B cell (primary cell): ENCODE measurements at regions not wholly inside any gene's neighbourhood (a gene's known extent, or its start where the extent isn't known, plus 50 kb on each side); places are given as distances from the start of the nearest gene placed in this dataset.

ENCODE experiments used
- ATAC-seq: fragments of 200-7000 bp; cut with Tn5 transposase; one replicate; pipeline ENCODE4 v1.10.0; 2021; ENCODE audit warnings: low read depth, mild to moderate bottlenecking, moderate number of reproducible peaks, moderate library complexity
- CTCF ChIA-PET: fragments of 350-600 bp; sonication (Branson Sonifier 250); formaldehyde crosslinking; loops from one replicate; lab custom pipeline; 2021; ENCODE audit warnings: antibody characterized with exemption, inconsistent platforms; lab: Charles Lee
- POLR2A ChIA-PET: fragments of 350-600 bp; sonication (Branson Sonifier 250); formaldehyde crosslinking; loops from one replicate; lab custom pipeline; 2021; ENCODE audit warnings: antibody characterized with exemption; lab: Charles Lee
- DNase-seq: peaks from one replicate; pipeline ENCODE4 v3.0.0; 2013
- H2AFZ ChIP-seq: 2 replicates; pipeline ENCODE4 v1.6.1; 2012; ENCODE audit warnings: mild to moderate bottlenecking, low read depth, low read length; ENCODE audit not compliant: insufficient read depth, poor library complexity, severe bottlenecking
- H3K27ac ChIP-seq, 2 donors: 1 replicate in 1 of 2; 2 replicates in 1 of 2; pipeline ENCODE4 v1.5.1; 2012 to 2013; ENCODE audit warnings: low read length in 2 of 2, mild to moderate bottlenecking in 2 of 2, moderate library complexity in 1 of 2
- H3K27me3 ChIP-seq, 4 experiments: fragments of 200-600 bp in 1 of 4; sonication (generic) in 1 of 4; replicated peaks in 1 of 4; 1 replicate in 2 of 4; 2 replicates in 2 of 4; pipeline versions ENCODE4 v1.6.1 to v1.7.0; 2013 to 2016; ENCODE audit warnings: low read length in 3 of 4, mild to moderate bottlenecking in 2 of 4, mixed read lengths in 1 of 4, moderate library complexity in 1 of 4; ENCODE audit not compliant: insufficient read depth in 4 of 4, control insufficient read depth in 3 of 4; ENCODE audit errors: control extremely low read depth in 1 of 4
- H3K36me3 ChIP-seq, 2 experiments: replicated peaks in 1 of 2; 1 replicate in 1 of 2; 2 replicates in 1 of 2; pipeline versions ENCODE4 v1.6.1 to v1.7.1; 2013; ENCODE audit warnings: low read length in 1 of 2; ENCODE audit not compliant: insufficient read depth in 2 of 2, control insufficient read depth in 1 of 2; ENCODE audit errors: control extremely low read depth in 1 of 2, extremely low read depth in 1 of 2
- H3K4me1 ChIP-seq, 2 donors: fragments of 200-600 bp in 1 of 2; sonication (generic) in 1 of 2; 1 replicate in 1 of 2; 2 replicates in 1 of 2; pipeline versions ENCODE4 v1.5.1 to v1.6.1; 2013 to 2017; ENCODE audit warnings: low read length in 2 of 2; ENCODE audit not compliant: control insufficient read depth in 2 of 2, insufficient read depth in 2 of 2
- H3K4me2 ChIP-seq: replicated peaks from 2 replicates; pipeline ENCODE3; 2012; ENCODE audit warnings: mild to moderate bottlenecking, low read depth, low read length; ENCODE audit not compliant: poor library complexity, severe bottlenecking
- H3K4me3 ChIP-seq, 5 experiments: fragments of 200-600 bp in 1 of 5; sonication (generic) in 1 of 5; 1 replicate in 3 of 5; 2 replicates in 2 of 5; pipeline versions ENCODE4 v1.5.1 to v1.7.0; 2011 to 2016; ENCODE audit warnings: low read length in 4 of 5, mild to moderate bottlenecking in 4 of 5, low read depth in 2 of 5, control low read depth in 1 of 5, moderate library complexity in 1 of 5; ENCODE audit not compliant: insufficient read depth in 1 of 5; ENCODE audit errors: control extremely low read depth in 1 of 5, extremely low read depth in 1 of 5
- H3K79me2 ChIP-seq: fragments of 200-600 bp; sonication (generic); one replicate; pipeline ENCODE4 v1.6.0; 2016; ENCODE audit warnings: low read length; ENCODE audit not compliant: control insufficient read depth, insufficient read depth
- H3K9ac ChIP-seq: fragments of 200-600 bp; sonication (generic); 2 replicates; pipeline ENCODE4 v1.6.1; 2017; ENCODE audit warnings: mild to moderate bottlenecking, low read length, moderate library complexity
- H3K9me3 ChIP-seq, 3 donors: one replicate each; pipeline versions ENCODE4 v1.6.1 to v1.7.1; 2013; ENCODE audit warnings: low read length in 2 of 3; ENCODE audit not compliant: control insufficient read depth in 2 of 3, insufficient read depth in 1 of 3; ENCODE audit errors: control extremely low read depth in 1 of 3
- H4K20me1 ChIP-seq: 2 replicates; pipeline ENCODE4 v1.6.0; 2012; ENCODE audit warnings: mild to moderate bottlenecking, low read length; ENCODE audit not compliant: insufficient read depth, control insufficient read depth, poor library complexity, severe bottlenecking
- H3K27ac Mint-ChIP-seq: one replicate; pipeline ENCODE4 v1.8.0; 2021; ENCODE audit warnings: mixed read lengths
- H3K27me3 Mint-ChIP-seq: one replicate; pipeline ENCODE4 v1.8.0; 2021; ENCODE audit warnings: mixed read lengths
- H3K4me1 Mint-ChIP-seq: one replicate; pipeline ENCODE4 v1.8.0; 2021; ENCODE audit warnings: mixed read lengths
- H3K4me3 Mint-ChIP-seq: one replicate; pipeline ENCODE4 v1.8.0; 2021; ENCODE audit warnings: mixed read lengths
- H3K9me3 Mint-ChIP-seq: one replicate; pipeline ENCODE4 v1.8.0; 2022; ENCODE audit warnings: mixed read lengths; ENCODE audit not compliant: insufficient read depth
- EZH2 ChIP-seq: IDR thresholded peaks from 2 replicates; pipeline ENCODE4 v1.6.1; 2012; ENCODE audit warnings: borderline replicate concordance, low read depth, mild to moderate bottlenecking, moderate library complexity, low read length; ENCODE audit not compliant: insufficient read depth, poor library complexity, severe bottlenecking
- WGBS: methylation state at CpG from one replicate; pipeline ENCODE4 v1.1.5; 2013; ENCODE audit warnings: missing lambda C conversion rate; ENCODE audit not compliant: insufficient coverage; 5-methylcytosine and 5-hydroxymethylcytosine counted together
- intact Hi-C: fragments of 100-400 bp; cut with micrococcal nuclease; formaldehyde crosslinking; loops from one replicate; pipeline ENCODE4 v1.10.0; 2022
- TF ChIP-seq, protein P1 (sequence below): fragments of 200-600 bp; IDR thresholded peaks from one replicate; pipeline ENCODE4 v1.8.0; 2022; ENCODE audit warnings: antibody characterized with exemption, mild to moderate bottlenecking

DNA sequence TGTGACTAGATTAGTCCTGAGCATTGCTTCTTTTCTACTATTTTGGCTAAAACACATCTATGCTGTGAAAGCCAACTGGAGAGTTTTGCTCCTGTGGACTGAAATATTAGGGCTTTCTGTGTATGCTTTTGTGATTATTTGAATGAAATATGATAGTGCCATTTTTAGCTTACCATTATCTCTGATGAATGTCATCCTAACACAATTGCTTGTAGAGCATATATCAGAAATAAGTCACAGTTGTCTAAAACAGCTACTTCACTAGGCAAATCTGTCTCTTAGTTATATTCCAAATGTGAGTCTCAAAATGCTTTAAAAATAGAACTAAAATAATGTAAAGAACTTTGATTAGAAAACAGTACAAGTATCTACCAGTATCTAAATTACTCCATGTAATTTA, 401.4 kb upstream of the PTCHD4 start:
- Mint-ChIP-seq H3K9me3 (no peaks in the 10 kb centered on the region), H3K27ac (no peak overlapping the region), H3K4me1 (no peaks in the 10 kb centered on the region), H3K27me3 (no peaks in the 10 kb centered on the region), H3K4me3 (no peak overlapping the region)
- H3K27ac ChIP-seq, result no peak overlapping the region
- no peaks in the 10 kb centered on the region for H3K79me2 ChIP-seq
- H3K4me2 ChIP-seq, result no peak overlapping the region
- ChIA-PET POLR2A (no interaction called here), CTCF (no interaction called here)
- ATAC-seq (no peak), DNase-seq (no peak)
- H3K4me1 ChIP-seq, result no peaks in the 10 kb centered on the region
- H4K20me1 ChIP-seq, result no peaks in the 10 kb centered on the region
- no peaks in the 10 kb centered on the region for H3K9me3 ChIP-seq
- H3K4me3 ChIP-seq, result no peak overlapping the region
- intact Hi-C loops, result no loop called here
- no peaks in the 10 kb centered on the region for H3K36me3 ChIP-seq
- H3K27me3 ChIP-seq, result no peaks in the 10 kb centered on the region
- TF ChIP-seq, protein P1, sequence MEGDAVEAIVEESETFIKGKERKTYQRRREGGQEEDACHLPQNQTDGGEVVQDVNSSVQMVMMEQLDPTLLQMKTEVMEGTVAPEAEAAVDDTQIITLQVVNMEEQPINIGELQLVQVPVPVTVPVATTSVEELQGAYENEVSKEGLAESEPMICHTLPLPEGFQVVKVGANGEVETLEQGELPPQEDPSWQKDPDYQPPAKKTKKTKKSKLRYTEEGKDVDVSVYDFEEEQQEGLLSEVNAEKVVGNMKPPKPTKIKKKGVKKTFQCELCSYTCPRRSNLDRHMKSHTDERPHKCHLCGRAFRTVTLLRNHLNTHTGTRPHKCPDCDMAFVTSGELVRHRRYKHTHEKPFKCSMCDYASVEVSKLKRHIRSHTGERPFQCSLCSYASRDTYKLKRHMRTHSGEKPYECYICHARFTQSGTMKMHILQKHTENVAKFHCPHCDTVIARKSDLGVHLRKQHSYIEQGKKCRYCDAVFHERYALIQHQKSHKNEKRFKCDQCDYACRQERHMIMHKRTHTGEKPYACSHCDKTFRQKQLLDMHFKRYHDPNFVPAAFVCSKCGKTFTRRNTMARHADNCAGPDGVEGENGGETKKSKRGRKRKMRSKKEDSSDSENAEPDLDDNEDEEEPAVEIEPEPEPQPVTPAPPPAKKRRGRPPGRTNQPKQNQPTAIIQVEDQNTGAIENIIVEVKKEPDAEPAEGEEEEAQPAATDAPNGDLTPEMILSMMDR, result no peak
- no peak for TF ChIP-seq EZH2
- no peak overlapping the region for H2AFZ ChIP-seq
- no peak overlapping the region for H3K9ac ChIP-seq

DNA sequence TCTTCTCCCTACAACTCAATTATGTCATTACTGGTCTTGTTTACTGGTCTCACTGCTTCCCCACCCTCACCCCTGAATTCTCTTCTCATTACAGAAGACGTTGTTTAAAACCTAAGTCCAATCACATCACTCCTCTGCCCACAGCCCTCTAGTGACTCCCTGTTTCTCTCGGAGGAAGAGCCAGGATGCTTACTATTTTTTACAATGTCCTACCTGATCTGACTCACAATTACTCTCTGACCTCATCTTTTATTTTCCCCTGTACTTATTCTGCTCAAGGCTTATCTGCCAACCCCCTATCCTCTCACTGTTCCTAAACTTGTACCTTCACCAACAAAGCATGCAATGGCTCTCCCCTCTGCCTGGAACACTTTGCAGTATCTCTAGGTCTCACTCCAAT, 400.4 kb upstream of the PTCHD4 start:
- H3K36me3 ChIP-seq, result no peaks in the 10 kb centered on the region
- TF ChIP-seq, protein P1, result no peak
- no peak for TF ChIP-seq EZH2
- no peak overlapping the region for H3K4me3 Mint-ChIP-seq
- H3K9me3 Mint-ChIP-seq, result no peaks in the 10 kb centered on the region
- H3K27me3 Mint-ChIP-seq, result no peaks in the 10 kb centered on the region
- no peak overlapping the region for H3K4me3 ChIP-seq
- ATAC-seq, result no peak
- H3K27me3 ChIP-seq, result no peaks in the 10 kb centered on the region
- H3K4me2 ChIP-seq, result no peak overlapping the region
- ChIA-PET POLR2A (no interaction called here), CTCF (no interaction called here)
- H3K9ac ChIP-seq, result no peak overlapping the region
- 53% methylated on average over 2 of the region's 2 CpGs for WGBS
- no peaks in the 10 kb centered on the region for H4K20me1 ChIP-seq
- no peak overlapping the region for H3K27ac ChIP-seq
- no peaks in the 10 kb centered on the region for H3K4me1 ChIP-seq
- H3K9me3 ChIP-seq, result peaks cover 0 to 2% (median 0%) of the 10 kb centered on the region in 3 donors
- no peaks in the 10 kb centered on the region for H3K79me2 ChIP-seq
- no peaks in the 10 kb centered on the region for H3K4me1 Mint-ChIP-seq
- no peak for DNase-seq
- intact Hi-C loops, result no loop called here
- H2AFZ ChIP-seq, result no peak overlapping the region
- no peak overlapping the region for H3K27ac Mint-ChIP-seq
